Posterior vena cava (tissue), 2 donors: ENCODE measurements at regions not wholly inside any gene's neighbourhood (a gene's known extent, or its start where the extent isn't known, plus 50 kb on each side); places are given as distances from the start of the nearest gene placed in this dataset.

Source experiments
- DNase-seq: peaks from one replicate; pipeline ENCODE4 v3.0.0-alpha.2; 2020; ENCODE audit warnings: low spot score
- intact Hi-C, 2 donors: fragments of 100-400 bp; cut with DNase I; formaldehyde crosslinking; loops; one replicate each; pipeline versions ENCODE4 v1.14.1 to v1.14.2; 2022 to 2023
- donor health status: DM: yes; HTN: yes; CAD: no.
- donor health status: DM: yes; HTN: yes; CAD: no.

DNA sequence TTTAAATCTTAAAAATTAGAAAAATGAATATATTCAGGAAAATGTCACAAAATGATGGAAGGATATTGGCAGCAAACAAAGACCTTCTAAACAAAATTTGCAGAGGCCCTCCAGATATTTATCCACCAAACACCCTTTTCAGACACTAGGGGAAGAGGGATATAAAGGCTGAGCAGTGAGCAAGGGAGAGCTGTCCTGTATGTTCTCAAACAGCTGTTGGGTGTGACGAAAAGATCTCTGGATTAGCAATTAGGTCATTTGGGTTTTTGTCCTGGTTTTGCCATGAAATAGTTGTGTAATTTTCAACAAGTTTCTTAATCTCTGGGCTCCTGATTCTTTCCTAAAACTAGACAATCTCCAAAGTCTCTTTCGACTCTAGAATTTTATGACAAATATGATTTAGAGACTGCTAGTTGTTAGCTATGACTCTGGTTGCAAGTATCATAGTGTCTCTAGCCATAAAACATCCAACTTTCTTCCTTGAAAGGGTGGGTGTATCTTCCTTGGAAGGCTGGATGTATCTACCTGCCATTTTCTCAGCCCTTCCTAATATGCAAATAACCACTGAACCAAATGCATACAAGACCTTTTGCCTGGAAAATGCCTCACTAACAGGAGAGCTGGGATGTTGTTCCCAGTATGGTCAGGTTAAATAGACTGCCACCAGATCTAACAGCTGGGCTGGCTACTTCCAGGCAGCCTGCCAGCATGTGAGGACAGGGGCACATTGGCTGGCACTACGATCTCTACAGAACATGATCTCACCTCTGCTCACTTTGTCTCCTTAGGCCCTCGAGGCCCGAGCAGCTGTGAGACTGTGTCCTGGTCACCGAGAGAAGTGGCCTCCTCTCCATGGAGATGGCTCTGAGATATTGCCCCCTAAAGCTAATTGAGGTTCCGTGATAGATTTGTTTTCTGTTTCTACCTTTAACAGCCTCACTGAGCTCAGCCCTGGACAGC is 225.5 kb upstream of the JADE1 start:
- intact Hi-C loops: no loop called here
- no peak for DNase-seq

DNA sequence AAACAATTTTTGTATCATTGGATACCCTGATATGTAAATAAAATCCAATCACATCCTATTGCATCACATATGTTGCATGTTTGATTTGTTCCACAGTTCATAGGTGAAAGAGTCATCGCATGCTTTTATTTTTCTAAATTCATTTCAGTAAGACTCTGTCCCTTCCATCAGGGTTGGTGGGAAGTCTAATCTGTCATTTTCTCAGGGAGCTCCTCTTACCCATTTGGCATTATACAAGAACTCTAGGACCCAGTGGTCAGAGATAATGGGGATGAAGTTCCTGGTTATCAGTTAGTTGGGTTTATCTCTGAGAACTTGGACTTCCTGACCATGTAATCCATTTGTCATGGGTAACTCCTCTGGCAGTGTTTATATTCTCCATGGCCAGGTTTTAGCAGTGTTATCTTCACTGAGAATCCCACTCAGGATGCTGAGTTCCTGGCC is 227.1 kb upstream of the JADE1 start:
- intact Hi-C loops: no loop called here

DNA sequence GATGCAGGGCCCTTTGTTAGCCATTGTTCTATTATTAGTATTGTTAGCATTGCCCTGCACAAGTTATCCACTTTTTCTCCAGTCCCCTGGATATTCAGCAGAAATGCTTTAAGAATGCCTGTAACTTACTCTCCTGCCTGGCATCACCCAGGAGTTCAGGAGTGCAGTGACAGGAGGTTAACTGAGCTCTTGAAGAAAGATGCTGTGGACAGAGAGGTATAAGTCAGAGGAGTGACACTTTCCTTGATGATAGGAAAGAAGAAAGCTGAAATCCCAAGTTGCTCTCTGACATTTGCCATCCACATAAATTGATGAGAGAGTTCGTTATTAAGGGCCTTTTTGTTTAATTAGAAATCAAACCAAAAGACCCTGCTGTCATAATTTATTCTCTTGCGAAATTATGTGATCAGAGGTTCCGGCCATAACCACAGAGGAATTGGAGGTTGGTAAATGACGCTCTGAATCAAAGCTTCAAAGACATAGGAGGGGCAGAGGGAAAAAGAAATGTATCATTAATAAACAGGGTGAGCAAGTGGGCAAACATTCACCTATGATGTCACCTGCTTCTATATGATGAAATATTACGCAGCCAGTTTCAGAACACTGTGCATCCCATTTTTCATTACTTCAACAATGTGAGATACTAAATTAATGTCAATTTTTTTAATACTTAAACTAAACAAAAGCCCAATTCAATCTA is 230.2 kb upstream of the JADE1 start:
- intact Hi-C loops: loop anchor here (10.0 kb wide), 2 partner anchors 85 to 235 kb away; no protein-coding TSS in a partner anchor
- no peak for DNase-seq

More for the DNA sequence above, 227.1 kb upstream of the JADE1 start:
- no peak for DNase-seq

DNA sequence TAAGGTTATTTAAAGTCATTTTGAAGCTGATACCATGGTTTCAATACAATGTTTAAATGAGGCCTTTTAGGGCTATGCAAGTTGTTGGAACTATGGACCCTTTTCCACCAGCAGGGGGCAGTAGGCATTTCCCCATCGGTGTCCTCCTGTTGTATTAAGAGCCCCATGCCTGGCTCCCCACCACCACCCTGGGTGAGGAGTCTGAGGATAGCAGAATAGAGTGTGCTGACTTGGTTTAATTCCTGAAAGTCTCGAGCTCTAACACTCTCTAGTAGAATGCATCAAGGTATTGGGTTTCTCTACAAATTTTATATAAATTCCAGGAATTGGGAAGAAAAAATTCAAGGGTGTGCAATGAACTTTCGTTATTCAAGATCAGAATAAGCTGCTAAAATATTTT is 234.8 kb upstream of the JADE1 start:
- no peak for DNase-seq
- intact Hi-C loops: loop anchor here (10.0 kb wide), 2 partner anchors 90 to 240 kb away; no protein-coding TSS in a partner anchor

DNA sequence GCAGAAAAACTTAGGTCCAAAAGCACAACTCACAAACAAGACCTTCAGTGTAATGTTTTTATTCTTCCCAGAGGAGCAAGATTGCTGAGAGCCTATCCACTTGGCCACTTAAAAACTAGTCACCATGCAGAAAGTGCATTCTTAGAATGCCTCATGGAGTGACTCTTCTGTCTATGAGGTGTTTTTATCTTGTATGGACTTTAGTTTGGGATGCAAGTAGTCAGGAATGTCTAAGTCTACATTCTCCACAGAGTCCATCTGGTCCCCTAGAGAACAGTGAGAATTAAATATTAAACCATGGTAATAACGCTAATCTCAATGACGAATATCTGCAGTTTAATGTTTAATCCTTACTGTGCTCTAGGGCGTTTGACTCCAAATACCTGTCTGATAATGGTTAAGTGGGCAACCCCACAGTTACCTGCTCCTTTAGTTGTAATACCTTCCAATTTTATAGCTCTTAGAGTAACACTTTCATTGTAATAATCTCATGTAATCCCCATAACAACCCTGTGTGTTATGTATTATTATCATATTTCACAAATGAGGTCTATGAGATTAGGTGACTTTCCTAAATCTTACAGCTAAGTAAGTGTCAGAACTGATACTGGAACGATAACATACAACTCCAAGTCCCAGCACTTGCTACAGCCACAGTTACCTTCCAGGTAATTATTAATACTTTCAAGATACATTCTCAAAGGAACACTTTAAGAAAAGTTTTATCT is 235.6 kb upstream of the JADE1 start:
- DNase-seq: no peak
- intact Hi-C loops: loop anchor here (10.0 kb wide), 2 partner anchors 91 to 241 kb away; no protein-coding TSS in a partner anchor

DNA sequence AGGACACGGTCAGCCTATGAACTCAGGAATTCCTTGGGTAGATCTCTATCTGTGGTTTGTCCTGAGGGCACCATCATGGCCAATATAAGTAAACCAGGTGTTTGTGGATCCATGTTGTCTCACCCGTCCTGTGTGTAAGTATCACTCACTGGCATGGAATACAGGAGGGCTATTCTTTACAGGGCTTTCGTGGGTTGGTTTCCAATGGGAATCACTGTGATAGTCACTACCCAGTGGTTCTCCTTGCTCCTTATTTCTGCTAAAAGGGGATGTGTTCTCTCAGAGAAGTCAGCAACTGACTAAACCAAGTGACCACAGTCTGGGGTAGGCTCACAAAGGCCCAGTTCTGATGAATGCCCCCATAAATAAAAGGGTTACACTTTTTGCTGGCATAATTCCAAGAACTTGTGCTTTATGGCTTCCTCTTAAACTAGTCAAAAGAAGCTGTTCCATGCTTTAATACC is 236.7 kb upstream of the JADE1 start:
- no peak for DNase-seq
- intact Hi-C loops: loop anchor here (10.0 kb wide), 2 partner anchors 92 to 242 kb away; no protein-coding TSS in a partner anchor

DNA sequence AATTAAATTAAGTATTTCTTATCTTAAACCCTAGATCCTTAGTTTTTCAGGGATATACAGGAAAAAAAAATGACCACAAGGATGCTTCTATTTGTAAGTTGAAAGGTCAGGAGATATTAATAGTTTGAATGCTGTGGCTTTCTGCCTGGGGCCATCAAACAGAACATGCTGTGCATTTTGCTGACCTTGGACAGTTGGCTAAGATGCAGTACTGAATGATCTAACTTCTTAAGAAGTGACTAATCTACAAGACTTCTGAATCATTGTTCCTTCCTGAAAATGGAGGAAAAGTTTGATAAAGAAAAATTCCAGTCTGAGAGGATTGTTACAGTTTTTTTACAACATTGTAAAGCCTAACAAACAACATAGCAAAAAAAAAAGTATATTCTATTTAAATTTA is 237.8 kb upstream of the JADE1 start:
- DNase-seq: no peak
- intact Hi-C loops: loop anchor here (10.0 kb wide), 2 partner anchors 93 to 243 kb away; no protein-coding TSS in a partner anchor

DNA sequence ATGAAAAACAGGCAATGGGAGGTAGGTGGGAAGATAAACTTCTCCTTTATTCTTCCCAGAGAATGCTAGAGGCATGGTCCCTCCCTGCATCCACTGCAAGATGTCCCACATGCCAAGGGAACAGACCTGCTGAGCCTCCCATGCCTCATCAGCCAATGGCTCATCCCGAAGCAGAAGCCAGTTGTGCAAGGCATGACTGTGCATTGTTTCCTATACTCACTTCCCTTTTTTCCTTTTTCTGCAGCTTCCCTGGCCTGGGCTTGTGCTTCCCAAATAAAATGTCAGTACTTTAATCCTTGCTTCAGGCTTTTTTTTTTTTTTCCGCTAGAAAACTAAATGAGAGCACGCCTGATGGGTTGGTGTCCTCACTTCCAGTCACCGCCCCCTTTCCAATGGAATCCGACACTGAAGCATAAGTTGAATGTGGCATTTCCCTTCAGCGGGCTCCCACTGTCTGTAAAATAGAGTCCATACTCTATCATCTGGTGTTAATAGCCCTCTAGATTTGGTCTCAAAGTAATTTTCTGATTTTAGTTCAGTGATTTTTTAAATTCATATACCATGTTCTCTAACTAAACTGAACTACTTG is 239.0 kb upstream of the JADE1 start:
- no peak for DNase-seq
- intact Hi-C loops: loop anchor here (10.0 kb wide), 2 partner anchors 94 to 244 kb away; no protein-coding TSS in a partner anchor

DNA sequence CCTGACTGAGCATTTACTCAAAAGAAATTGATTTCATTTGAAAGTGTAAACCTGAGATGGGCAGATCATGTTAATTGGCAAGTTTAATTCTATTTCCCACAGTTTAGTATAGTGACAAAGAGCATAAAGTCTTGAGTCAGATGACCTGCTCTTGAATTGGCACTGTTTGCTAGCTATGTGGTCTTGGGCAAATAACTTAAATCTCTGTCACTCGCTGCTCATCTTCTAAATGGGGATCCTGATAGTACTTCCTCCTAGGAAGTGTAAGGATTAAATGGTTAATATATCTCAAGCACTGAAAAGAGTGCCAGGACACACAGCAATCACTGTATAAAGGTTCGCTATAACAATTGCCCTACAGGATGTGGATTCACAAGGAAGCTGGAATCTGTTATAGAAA is 242.8 kb upstream of the JADE1 start:
- DNase-seq: no peak
- intact Hi-C loops: loop anchor here (10.0 kb wide), 2 partner anchors 112 to 248 kb away; no protein-coding TSS in a partner anchor

DNA sequence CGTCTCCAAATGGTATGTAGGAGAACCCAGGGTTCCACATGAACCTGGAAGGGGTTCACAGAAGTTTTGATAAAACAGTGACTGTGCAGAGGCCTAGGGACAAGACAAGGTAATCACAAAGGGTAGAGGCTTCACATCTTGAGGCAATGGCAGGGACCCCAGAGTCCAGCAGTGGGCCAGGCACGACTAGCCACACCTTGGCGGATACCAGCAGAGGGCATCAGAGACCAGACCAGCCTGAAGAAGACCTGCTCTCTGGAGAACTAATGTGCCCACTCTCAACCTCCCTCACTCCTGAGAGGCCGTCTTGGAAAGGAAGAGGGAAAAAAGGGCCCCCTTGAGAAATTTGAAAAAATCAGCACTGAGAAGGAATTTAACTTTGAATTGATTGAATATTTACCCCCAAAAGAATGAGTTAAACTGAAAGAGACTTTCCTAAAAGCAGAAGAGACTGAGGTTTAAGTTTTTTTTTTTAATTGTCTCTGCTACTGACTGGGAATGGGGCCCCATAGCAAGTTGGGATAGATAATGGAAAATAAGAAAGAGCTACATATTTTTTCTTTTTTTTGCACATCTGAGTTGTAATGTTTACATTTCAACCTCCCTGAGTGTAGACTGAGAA is 243.8 kb upstream of the JADE1 start:
- intact Hi-C loops: loop anchor here (10.0 kb wide), 2 partner anchors 111 to 249 kb away; no protein-coding TSS in a partner anchor
- DNase-seq: no peak

DNA sequence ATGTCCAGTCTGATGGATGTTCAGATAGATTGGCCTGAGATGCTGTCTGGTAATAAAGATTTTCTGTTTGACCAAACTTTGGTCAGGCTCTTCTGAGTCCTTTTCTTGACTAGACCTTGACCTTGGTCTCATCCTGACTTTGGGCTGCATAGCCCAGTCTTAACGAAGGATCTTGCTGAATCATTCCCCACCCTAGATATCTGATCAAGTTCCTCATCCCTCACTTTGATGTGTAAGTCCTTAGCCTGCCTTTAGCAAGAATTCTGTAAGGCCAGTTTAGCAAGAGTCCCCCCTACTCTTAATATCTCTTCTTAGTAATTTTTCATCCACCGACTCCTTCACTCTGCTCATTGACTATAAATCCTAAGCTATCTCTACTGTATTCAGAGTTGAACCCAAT is 244.4 kb upstream of the JADE1 start:
- intact Hi-C loops: loop anchor here (10.0 kb wide), 2 partner anchors 110 to 250 kb away; no protein-coding TSS in a partner anchor
- DNase-seq: no peak

DNA sequence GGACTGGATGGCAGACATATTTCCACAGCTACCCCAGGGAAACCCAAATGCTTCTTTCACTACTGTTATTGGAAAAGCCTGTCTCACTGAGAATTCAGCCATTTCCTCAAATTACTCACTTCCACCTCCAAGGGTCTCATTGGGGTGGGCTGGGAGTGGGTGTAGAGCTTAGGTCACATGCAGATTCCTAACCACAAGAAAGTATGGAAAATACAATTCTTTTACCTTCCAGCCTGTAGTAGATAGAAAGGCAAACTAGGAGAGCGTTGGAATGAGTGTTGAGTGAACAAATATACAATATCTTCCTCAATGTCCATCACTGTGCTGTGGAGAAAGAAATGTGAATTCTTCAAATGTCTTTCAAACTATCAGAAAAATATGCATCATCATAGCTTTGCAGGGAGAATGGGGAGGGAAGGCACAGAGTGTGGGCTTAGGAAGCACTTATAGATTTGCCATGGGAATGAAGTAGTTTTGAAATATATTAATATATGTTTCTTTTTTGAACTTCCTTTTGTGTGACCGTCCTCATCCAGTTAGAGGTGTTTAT is 245.3 kb upstream of the JADE1 start:
- intact Hi-C loops: loop anchor here (10.0 kb wide), 2 partner anchors 109 to 251 kb away; no protein-coding TSS in a partner anchor
- no peak for DNase-seq

DNA sequence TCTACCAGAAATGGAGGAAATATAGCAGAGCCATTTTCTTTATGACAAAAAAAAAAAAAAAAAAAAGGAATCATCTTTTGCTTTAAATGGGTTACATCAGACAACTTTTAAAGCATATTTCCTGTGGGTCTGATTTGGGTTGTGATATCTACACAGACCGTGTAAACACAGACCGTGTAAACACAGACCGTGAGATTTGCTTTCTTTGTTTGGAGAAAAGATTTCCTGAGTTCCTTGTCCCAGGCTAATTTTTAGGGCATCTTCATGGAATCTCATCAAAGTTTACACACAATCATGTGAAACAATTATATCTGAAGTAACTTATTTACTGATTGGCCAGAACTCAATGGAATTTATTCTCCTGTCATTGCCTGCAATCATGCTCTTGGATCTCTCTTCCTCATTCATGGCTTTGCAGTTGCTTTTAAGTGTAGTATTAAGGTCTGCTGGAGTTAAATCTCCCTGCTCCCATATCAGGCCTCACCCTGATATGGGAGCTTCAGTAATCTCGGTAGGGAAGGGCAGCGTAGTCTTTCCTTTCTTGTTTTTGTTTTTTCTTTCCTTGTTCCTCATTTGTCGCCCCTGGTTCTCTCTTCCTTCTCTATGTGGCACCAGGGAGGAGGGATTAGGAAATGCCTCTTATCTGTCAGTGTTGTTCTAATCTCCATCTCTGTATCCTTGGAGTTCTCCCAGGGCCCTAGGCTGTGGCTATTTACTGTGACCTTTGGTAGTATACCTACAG is 248.6 kb upstream of the JADE1 start:
- intact Hi-C loops: loop anchor here (10.0 kb wide), 2 partner anchors 106 to 254 kb away; no protein-coding TSS in a partner anchor
- DNase-seq: no peak

DNA sequence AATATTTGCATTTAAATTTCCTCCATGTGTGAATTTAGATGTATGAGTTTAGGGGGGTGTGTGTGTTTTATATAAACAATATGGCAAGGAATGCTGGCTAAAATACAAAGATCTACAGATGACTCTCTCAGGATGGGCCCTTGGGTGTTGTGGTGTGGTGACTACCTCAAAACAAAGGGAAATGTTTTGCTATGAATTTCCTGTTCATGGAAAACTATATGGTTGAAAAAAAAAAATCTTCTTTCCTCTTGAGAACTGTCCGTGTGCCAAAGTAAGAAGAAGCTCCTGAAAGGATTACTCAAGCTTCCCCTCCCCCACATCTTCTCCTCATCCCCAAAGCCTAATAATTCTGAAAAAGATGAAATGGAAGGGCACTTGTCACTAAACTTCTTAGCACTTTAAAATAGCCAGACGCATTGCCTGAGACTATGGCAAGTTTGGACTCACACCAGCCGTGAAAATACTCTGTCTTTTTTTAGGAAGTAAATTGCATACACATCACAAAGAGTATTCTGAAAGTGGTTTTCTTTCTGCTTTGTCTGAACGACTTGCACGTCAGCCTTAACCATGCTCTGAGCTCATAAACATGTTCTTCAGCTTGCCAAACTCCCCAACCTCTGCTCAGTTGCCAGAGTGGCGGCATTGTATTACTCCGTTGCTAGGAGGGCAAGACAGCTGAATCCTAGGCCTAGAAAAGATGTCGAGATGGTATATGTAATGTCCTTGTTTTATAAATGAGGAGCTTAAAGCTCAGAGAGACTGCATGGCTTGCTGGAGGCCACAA is 250.4 kb upstream of the JADE1 start:
- intact Hi-C loops: loop anchor here in 1 of 2 donors (10.0 kb wide), 1 partner anchor 94 kb away; no protein-coding TSS in a partner anchor
- DNase-seq: no peak

DNA sequence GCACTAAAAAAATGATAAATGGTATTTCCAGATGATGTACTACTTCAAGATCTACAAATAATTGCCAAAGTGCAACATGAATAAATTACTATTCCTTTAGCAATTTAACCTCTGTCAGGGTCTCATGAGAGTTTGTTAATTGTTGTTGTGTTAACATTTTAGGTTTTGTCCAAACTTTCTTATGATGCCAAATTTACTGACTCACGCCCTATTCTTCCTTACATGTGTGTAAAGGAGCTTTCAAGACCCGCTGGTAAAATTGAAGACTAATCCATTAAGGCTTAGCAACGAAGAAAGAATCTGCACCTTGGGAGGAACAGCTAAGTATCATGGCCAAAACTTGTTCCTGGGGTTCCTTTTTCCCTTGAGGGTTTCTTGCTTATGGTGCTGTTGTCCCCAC is 252.7 kb upstream of the JADE1 start:
- no peak for DNase-seq
- intact Hi-C loops: loop anchor here in 1 of 2 donors (10.0 kb wide), 1 partner anchor 92 kb away; no protein-coding TSS in a partner anchor
